Stimulated activated CD4-positive, alpha-beta T cell treated with anti-CD3 and anti-CD28 coated beads, Interleukin-1b, Interleukin-23, amount 100 ng/mL, for 4 hours (primary cell): ENCODE measurements at regions not wholly inside any gene's neighbourhood (a gene's known extent, or its start where the extent isn't known, plus 50 kb on each side); places are given as distances from the start of the nearest gene placed in this dataset.

Experiments used
- DNase-seq, 2 donors: peaks; one replicate each; pipeline ENCODE4 v3.0.0-alpha.2; 2020; ENCODE audit warnings: low read depth in 2 of 2

- DNase-seq = no peak
Observed at GRCh38 chr12:127334912-127335644, 931.9 kb upstream of the TMEM132C start.

- DNase-seq = no peak
Observed at GRCh38 chr12:127336416-127336815, 930.6 kb upstream of the TMEM132C start.

- DNase-seq = no peak
Observed at GRCh38 chr12:127339065-127339464, 927.9 kb upstream of the TMEM132C start.

- no peak for DNase-seq
Observed at GRCh38 chr12:127340381-127340780, 926.6 kb upstream of the TMEM132C start.

- DNase-seq = no peak
Observed at GRCh38 chr12:127342861-127343260, 924.1 kb upstream of the TMEM132C start.

- DNase-seq = no peak
Observed at GRCh38 chr12:127343940-127344339, 923.0 kb upstream of the TMEM132C start.

- DNase-seq = no peak
Observed at GRCh38 chr12:127351481-127352010, 915.4 kb upstream of the TMEM132C start.

GRCh38 chr12:127355061-127355841 lies 911.7 kb upstream of the TMEM132C start:
- DNase-seq = no peak

- no peak for DNase-seq
Observed at GRCh38 chr12:127358888-127359287, 908.1 kb upstream of the TMEM132C start.

GRCh38 chr12:127360580-127360979 lies 906.4 kb upstream of the TMEM132C start:
- DNase-seq = no peak

GRCh38 chr12:127362121-127362520 lies 904.8 kb upstream of the TMEM132C start:
- DNase-seq = no peak

GRCh38 chr12:127363392-127363791 lies 903.6 kb upstream of the TMEM132C start:
- no peak for DNase-seq

GRCh38 chr12:127373559-127373958 lies 893.4 kb upstream of the TMEM132C start:
- DNase-seq = no peak

GRCh38 chr12:127374447-127374846 lies 892.5 kb upstream of the TMEM132C start:
- no peak for DNase-seq

GRCh38 chr12:127381043-127381668 lies 885.8 kb upstream of the TMEM132C start:
- peak in 1 of 2 donors; percentile 29 for DNase-seq

GRCh38 chr12:127381681-127382080 lies 885.3 kb upstream of the TMEM132C start:
- DNase-seq = no peak

GRCh38 chr12:127383281-127383680 lies 883.7 kb upstream of the TMEM132C start:
- no peak for DNase-seq

GRCh38 chr12:127386723-127387122 lies 880.2 kb upstream of the TMEM132C start:
- DNase-seq = no peak

- no peak for DNase-seq
Observed at GRCh38 chr12:127388985-127389384, 878.0 kb upstream of the TMEM132C start.

- no peak for DNase-seq
Observed at GRCh38 chr12:127389923-127390322, 877.0 kb upstream of the TMEM132C start.

- no peak for DNase-seq
Observed at GRCh38 chr12:127393465-127393864, 873.5 kb upstream of the TMEM132C start.

- no peak for DNase-seq
Observed at GRCh38 chr12:127393896-127394295, 873.1 kb upstream of the TMEM132C start.
